IMR-90 (cell line): ENCODE measurements at regions not wholly inside any gene's neighbourhood (a gene's known extent, or its start where the extent isn't known, plus 50 kb on each side); places are given as distances from the start of the nearest gene placed in this dataset.

Experiments
- ATAC-seq: fragments of 200-7000 bp; cut with Tn5 transposase; 2 replicates; pipeline ENCODE4 v1.9.1; 2020; ENCODE audit warnings: low read depth, mild to moderate bottlenecking, moderate library complexity
- BruUV-seq: library from RNA; stranded (reverse); fragments of 400-500 nt; replicated peaks from 2 replicates; lab custom pipeline; 2021; lab: Mats Ljungman, UMichigan
- CTCF ChIA-PET: fragments of 300-600 bp; formaldehyde crosslinking; extraction: SDS; loops from one replicate; lab custom pipeline; 2021; ENCODE audit warnings: antibody characterized with exemption; lab: Yijun Ruan, JAX
- POLR2A ChIA-PET: fragments of 300-600 bp; sonication (Branson Sonifier 250); formaldehyde crosslinking; loops from one replicate; lab custom pipeline; 2022; ENCODE audit warnings: antibody characterized with exemption; ENCODE audit not compliant: unreplicated experiment; lab: Charles Lee
- DNase-seq: peaks from one replicate; pipeline ENCODE4 v3.0.0; 2013
- H2AFZ ChIP-seq: replicated peaks from 2 replicates; pipeline ENCODE3; 2013; ENCODE audit warnings: low read length, mild to moderate bottlenecking; ENCODE audit not compliant: poor library complexity
- H2AK5ac ChIP-seq: 2 replicates; pipeline ENCODE4 v1.6.1; 2013; ENCODE audit warnings: low read depth, low read length, inconsistent platforms
- H2AK9ac ChIP-seq: replicated peaks from 2 replicates; pipeline ENCODE3; 2013; ENCODE audit warnings: mild to moderate bottlenecking, low read depth, low read length, moderate library complexity; ENCODE audit not compliant: poor library complexity
- H2BK120ac ChIP-seq: 2 replicates; pipeline ENCODE4 v1.6.1; 2013; ENCODE audit warnings: low read depth, low read length, inconsistent platforms
- H2BK15ac ChIP-seq: 3 replicates; pipeline ENCODE4 v1.6.1; 2013; ENCODE audit warnings: low read depth, low read length, inconsistent platforms
- H2BK20ac ChIP-seq: 2 replicates; pipeline ENCODE4 v1.6.1; 2013; ENCODE audit warnings: low read depth, mild to moderate bottlenecking, inconsistent platforms, low read length, moderate library complexity
- H2BK5ac ChIP-seq: 2 replicates; pipeline ENCODE4 v1.6.1; 2013; ENCODE audit warnings: mild to moderate bottlenecking, low read depth, low read length, inconsistent platforms; ENCODE audit not compliant: poor library complexity, severe bottlenecking
- H3K14ac ChIP-seq: replicated peaks from 2 replicates; pipeline ENCODE4 v1.6.1; 2013; ENCODE audit warnings: low read depth, low read length, inconsistent platforms
- H3K18ac ChIP-seq: 2 replicates; pipeline ENCODE4 v1.6.1; 2013; ENCODE audit warnings: low read depth, low read length, control low read depth
- H3K23ac ChIP-seq: 2 replicates; pipeline ENCODE4 v1.6.1; 2013; ENCODE audit warnings: low read depth, low read length, inconsistent platforms
- H3K27ac ChIP-seq: 2 replicates; pipeline ENCODE4 v1.5.1; 2013; ENCODE audit warnings: mild to moderate bottlenecking, control low read depth, low read length; ENCODE audit not compliant: insufficient read depth
- H3K27me3 ChIP-seq: 2 replicates; pipeline ENCODE4 v1.6.1; 2013; ENCODE audit warnings: low read length; ENCODE audit not compliant: control insufficient read depth, insufficient read depth
- H3K36me3 ChIP-seq: 2 replicates; pipeline ENCODE4 v1.6.1; 2013; ENCODE audit warnings: low read length, mixed read lengths; ENCODE audit not compliant: control insufficient read depth, insufficient read depth
- H3K4ac ChIP-seq: 2 replicates; pipeline ENCODE4 v1.6.1; 2013; ENCODE audit warnings: low read depth, low read length, inconsistent platforms
- H3K4me1 ChIP-seq: 2 replicates; pipeline ENCODE4 v1.6.1; 2013; ENCODE audit warnings: low read length, mixed read lengths; ENCODE audit not compliant: control insufficient read depth, insufficient read depth
- H3K4me2 ChIP-seq: 2 replicates; pipeline ENCODE4 v1.6.1; 2013; ENCODE audit warnings: low read depth, mild to moderate bottlenecking, control low read depth, low read length, moderate library complexity
- H3K4me3 ChIP-seq: 2 replicates; pipeline ENCODE4 v1.5.1; 2013; ENCODE audit warnings: low read depth, mild to moderate bottlenecking, control low read depth, low read length, moderate library complexity; ENCODE audit not compliant: insufficient read depth
- H3K56ac ChIP-seq: 2 replicates; pipeline ENCODE4 v1.6.1; 2013; ENCODE audit warnings: low read length, inconsistent platforms; ENCODE audit not compliant: insufficient read depth; ENCODE audit errors: extremely low read depth
- H3K79me1 ChIP-seq, 2 experiments: 2 replicates each; pipeline ENCODE4 v1.6.1; 2013; ENCODE audit warnings: low read length in 2 of 2, inconsistent platforms in 1 of 2, low read depth in 1 of 2
- H3K9ac ChIP-seq: 2 replicates; pipeline ENCODE4 v1.6.1; 2013; ENCODE audit warnings: low read depth, low read length, control low read depth
- H3K9me1 ChIP-seq: 2 replicates; pipeline ENCODE4 v1.6.1; 2013; ENCODE audit warnings: low read length, inconsistent platforms; ENCODE audit not compliant: insufficient read depth
- H3K9me3 ChIP-seq: 2 replicates; pipeline ENCODE4 v1.6.1; 2013; ENCODE audit warnings: low read length; ENCODE audit not compliant: control insufficient read depth, insufficient read depth
- H4K20me1 ChIP-seq: 2 replicates; pipeline ENCODE4 v1.6.1; 2013; ENCODE audit warnings: low read length, inconsistent platforms; ENCODE audit not compliant: insufficient read depth
- H4K5ac ChIP-seq: 2 replicates; pipeline ENCODE4 v1.6.1; 2013; ENCODE audit warnings: mild to moderate bottlenecking, low read depth, low read length, control low read depth
- H4K8ac ChIP-seq, 2 experiments: 2 replicates each; pipeline ENCODE4 v1.6.1; 2013; ENCODE audit warnings: low read depth in 2 of 2, low read length in 2 of 2, control low read depth in 1 of 2, inconsistent platforms in 1 of 2
- H4K91ac ChIP-seq: 2 replicates; pipeline ENCODE4 v1.6.1; 2013; ENCODE audit warnings: low read depth, low read length, inconsistent platforms; ENCODE audit not compliant: insufficient read depth
- BHLHE40 ChIP-seq: fragments of 150-350 bp; IDR thresholded peaks from 2 replicates; pipeline ENCODE4 v1.6.1; 2016; ENCODE audit warnings: mild to moderate bottlenecking, low read depth, low read length
- CEBPB ChIP-seq: IDR thresholded peaks from 2 replicates; pipeline ENCODE4 v1.6.1; 2012; ENCODE audit warnings: low read depth, low read length, improper control_type of control experiment
- CTCF ChIP-seq: conservative IDR thresholded peaks from 2 replicates; pipeline ENCODE4 v1.5.1; 2012; ENCODE audit warnings: mild to moderate bottlenecking, low read depth, low read length, improper control_type of control experiment
- ELK1 ChIP-seq: fragments of 150-350 bp; IDR thresholded peaks from 2 replicates; pipeline ENCODE4 v1.6.1; 2016; ENCODE audit warnings: low read depth, mild to moderate bottlenecking, low read length, moderate library complexity, borderline replicate concordance
- MAFK ChIP-seq: IDR thresholded peaks from 2 replicates; pipeline ENCODE4 v1.6.1; 2012; ENCODE audit warnings: low read depth, low read length, improper control_type of control experiment
- MAZ ChIP-seq: IDR thresholded peaks from 2 replicates; pipeline ENCODE4 v1.6.1; 2012; ENCODE audit warnings: low read depth, mild to moderate bottlenecking, low read length, improper control_type of control experiment, moderate library complexity, borderline replicate concordance
- POLR2A ChIP-seq: IDR thresholded peaks from 2 replicates; pipeline ENCODE4 v1.6.1; 2012; ENCODE audit warnings: mild to moderate bottlenecking, low read depth, low read length
- RAD21 ChIP-seq: IDR thresholded peaks from 2 replicates; pipeline ENCODE4 v1.6.1; 2012; ENCODE audit warnings: low read length, improper control_type of control experiment
- USF2 ChIP-seq: fragments of 150-350 bp; IDR thresholded peaks from 2 replicates; pipeline ENCODE4 v1.6.1; 2017; ENCODE audit warnings: mild to moderate bottlenecking, antibody characterized with exemption, low read length, low read depth
- WGBS, 2 experiments: methylation state at CpG; one replicate each; pipeline versions ENCODE4 v1.1.5 to v1.1.7; 2013; ENCODE audit warnings: missing lambda C conversion rate in 2 of 2; ENCODE audit not compliant: insufficient read length in 1 of 2; ENCODE audit errors: extremely low coverage in 2 of 2; 5-methylcytosine and 5-hydroxymethylcytosine counted together
- dilution Hi-C: fragments of 300-500 bp; cut with HindIII; formaldehyde crosslinking; loops from one replicate; pipeline ENCODE4 v1.14.3; 2018; ENCODE audit warnings: low sequenced_read_pairs; ENCODE audit not compliant: unreplicated experiment
- in situ Hi-C: fragments of 300-500 bp; cut with MboI; formaldehyde crosslinking; loops from 3 replicates; pipeline ENCODE4 v1.14.3; 2019; ENCODE audit warnings: low sequenced_read_pairs, inconsistent platforms, mixed read lengths
- intact Hi-C: fragments of 100-400 bp; cut with micrococcal nuclease; formaldehyde crosslinking; loops from 2 replicates; pipeline ENCODE4 v1.10.0; 2022

- Histone ChIP-seq H2BK15ac (no peak overlapping the region), H2AK5ac (no peak overlapping the region), H4K91ac (no peak overlapping the region), H2BK120ac (no peak overlapping the region), H3K27ac (no peak overlapping the region), H3K4me1 (no peaks in the 10 kb centered on the region), H4K20me1 (no peaks in the 10 kb centered on the region), H2BK5ac (no peak overlapping the region), H3K27me3 (no peaks in the 10 kb centered on the region), H3K9ac (no peak overlapping the region), H2AK9ac (no peak overlapping the region), H4K8ac (no peak overlapping the region), H3K79me1 (no peaks in the 10 kb centered on the region), H3K36me3 (no peaks in the 10 kb centered on the region), H2AFZ (no peak overlapping the region), H3K4me2 (no peak overlapping the region), H3K23ac (no peak overlapping the region), H3K4ac (no peak overlapping the region), H4K5ac (no peak overlapping the region), H3K14ac (no peak overlapping the region), H3K4me3 (no peak overlapping the region), H2BK20ac (no peak overlapping the region), H3K9me1 (no peaks in the 10 kb centered on the region), H3K56ac (no peak overlapping the region), H3K9me3 (no peaks in the 10 kb centered on the region), H3K18ac (no peak overlapping the region)
- no peak for TF ChIP-seq CEBPB
- no peak for TF ChIP-seq MAZ
- TF ChIP-seq MAFK = no peak
- TF ChIP-seq RAD21 = no peak
- TF ChIP-seq USF2 = no peak
- TF ChIP-seq ELK1 = no peak
- TF ChIP-seq BHLHE40 = no peak
- TF ChIP-seq CTCF = no peak
- no peak for TF ChIP-seq POLR2A
- ATAC-seq = no peak
- ChIA-PET POLR2A (interaction anchor here (0.7 kb wide), 1 partner anchor 943 kb away, joined by 3 read pairs; no protein-coding TSS in a partner anchor), CTCF (no interaction called here)
- no peak for DNase-seq
- in situ Hi-C loops (no loop called here), dilution Hi-C loops (no loop called here), intact Hi-C loops (no loop called here)
- WGBS, 2 experiments = no CpG with 5 or more reads among the region's 7 CpGs
- no TSS peak for BruUV-seq
Measured at GRCh38 chr18:44423814-44424644, 256.7 kb upstream of the SETBP1 start.
